SIG-M5 (cell line): ENCODE measurements at regions not wholly inside any gene's neighbourhood (a gene's known extent, or its start where the extent isn't known, plus 50 kb on each side); places are given as distances from the start of the nearest gene placed in this dataset.
A peak's percentile ranks its signal among the peaks of the same experiment; 100 is the strongest.
"Not testable (repeated sequence)": the region's sequence is repeated elsewhere in the genome, so short reads cannot be mapped to it uniquely, and the experiment has no call there.

Experiments
- DNase-seq: peaks from one replicate; lab custom pipeline; 2025; lab: John Stamatoyannopoulos, UW

- no peak for DNase-seq
These were observed 121.2 kb downstream of the FSCB start for GRCh38 chr14:44385906-44386305.

GRCh38 chr14:44385296-44385695 is 121.8 kb downstream of the FSCB start:
- not testable (repeated sequence) for DNase-seq

- DNase-seq = not testable (repeated sequence)
These were observed 122.3 kb downstream of the FSCB start for GRCh38 chr14:44384601-44385293.

GRCh38 chr14:44384093-44384492 is 123.0 kb downstream of the FSCB start:
- DNase-seq = no peak

GRCh38 chr14:44383636-44384035 is 123.4 kb downstream of the FSCB start:
- no peak for DNase-seq

- no peak for DNase-seq
These were observed 127.6 kb downstream of the FSCB start for GRCh38 chr14:44379292-44379977.

- DNase-seq = no peak
These were observed 132.2 kb downstream of the FSCB start for GRCh38 chr14:44374906-44375305.

- no peak for DNase-seq
These were observed 134.1 kb downstream of the FSCB start for GRCh38 chr14:44372807-44373489.

GRCh38 chr14:44372231-44372630 is 134.9 kb downstream of the FSCB start:
- DNase-seq = no peak

- DNase-seq = no peak
These were observed 136.4 kb downstream of the FSCB start for GRCh38 chr14:44370727-44371126.

- no peak for DNase-seq
These were observed 137.5 kb downstream of the FSCB start for GRCh38 chr14:44369401-44370123.

GRCh38 chr14:44361083-44361482 is 146.0 kb downstream of the FSCB start:
- no peak for DNase-seq

GRCh38 chr14:44353805-44354204 is 153.3 kb downstream of the FSCB start:
- no peak for DNase-seq

- no peak for DNase-seq
These were observed 154.9 kb downstream of the FSCB start for GRCh38 chr14:44352201-44352600.

- no peak for DNase-seq
These were observed 159.8 kb downstream of the FSCB start for GRCh38 chr14:44347316-44347715.

- no peak for DNase-seq
These were observed 166.0 kb downstream of the FSCB start for GRCh38 chr14:44341116-44341515.

- DNase-seq = no peak
These were observed 167.2 kb downstream of the FSCB start for GRCh38 chr14:44339862-44340261.

- DNase-seq = no peak
These were observed 167.9 kb downstream of the FSCB start for GRCh38 chr14:44339231-44339630.

- DNase-seq = no peak
These were observed 189.7 kb downstream of the FSCB start for GRCh38 chr14:44317441-44317746.

- peak; percentile 38 for DNase-seq
These were observed 190.2 kb downstream of the FSCB start for GRCh38 chr14:44316647-44317440.

GRCh38 chr14:44309331-44309730 is 197.8 kb downstream of the FSCB start:
- no peak for DNase-seq

GRCh38 chr14:44300916-44301315 is 206.2 kb downstream of the FSCB start:
- no peak for DNase-seq
